Naive thymus-derived CD4-positive, alpha-beta T cell (primary cell): ENCODE measurements at regions not wholly inside any gene's neighbourhood (a gene's known extent, or its start where the extent isn't known, plus 50 kb on each side); places are given as distances from the start of the nearest gene placed in this dataset.

Source experiments
- ATAC-seq: fragments of 150-1000 bp; cut with Tn5 transposase; 2 replicates; pipeline ENCODE4 v1.10.0; 2021; ENCODE audit warnings: mild to moderate bottlenecking, moderate library complexity
- CTCF ChIA-PET: fragments of 350-600 bp; sonication (Branson Sonifier 250); formaldehyde crosslinking; loops from one replicate; lab custom pipeline; 2021; ENCODE audit warnings: antibody characterized with exemption; lab: Charles Lee
- POLR2A ChIA-PET: fragments of 350-600 bp; sonication (Branson Sonifier 250); formaldehyde crosslinking; loops from one replicate; lab custom pipeline; 2021; ENCODE audit warnings: antibody characterized with exemption, inconsistent platforms; lab: Charles Lee
- DNase-seq, 9 donors: peaks; one replicate each; pipeline versions ENCODE4 v3.0.0 to v3.0.0-alpha.2; 2020 to 2022; ENCODE audit warnings: mixed read lengths in 1 of 9
- H3K27ac ChIP-seq: one replicate; pipeline ENCODE4 v1.7.0; 2013; ENCODE audit warnings: mild to moderate bottlenecking, low read depth, low read length, moderate library complexity
- H3K27me3 ChIP-seq, 2 donors: one replicate each; pipeline ENCODE4 v1.7.0; 2013; ENCODE audit warnings: low read length in 2 of 2, mild to moderate bottlenecking in 2 of 2, moderate library complexity in 2 of 2; ENCODE audit not compliant: control insufficient read depth in 2 of 2, insufficient read depth in 2 of 2
- H3K36me3 ChIP-seq, 3 experiments: 1 replicate in 2 of 3; 2 replicates in 1 of 3; pipeline ENCODE4 v1.7.0; 2013; ENCODE audit warnings: low read length in 3 of 3, mild to moderate bottlenecking in 3 of 3, moderate library complexity in 1 of 3; ENCODE audit not compliant: insufficient read depth in 3 of 3, control insufficient read depth in 2 of 3
- H3K4me1 ChIP-seq, 2 donors: one replicate each; pipeline ENCODE4 v1.7.0; 2013; ENCODE audit warnings: low read length in 2 of 2, mild to moderate bottlenecking in 2 of 2, moderate library complexity in 1 of 2; ENCODE audit not compliant: control insufficient read depth in 2 of 2, insufficient read depth in 2 of 2
- H3K4me3 ChIP-seq: 2 replicates; pipeline ENCODE4 v1.7.0; 2013; ENCODE audit warnings: mild to moderate bottlenecking, low read length
- H3K9me3 ChIP-seq, 3 experiments: 1 replicate in 2 of 3; 2 replicates in 1 of 3; pipeline ENCODE4 v1.7.0; 2013; ENCODE audit warnings: low read length in 3 of 3; ENCODE audit not compliant: control insufficient read depth in 2 of 3
- H3K27ac Mint-ChIP-seq, 9 donors: one replicate each; pipeline ENCODE4 v1.8.0; 2020 to 2022; ENCODE audit warnings: mixed read lengths in 9 of 9, mild to moderate bottlenecking in 8 of 9, moderate library complexity in 5 of 9, inconsistent platforms in 2 of 9
- H3K27me3 Mint-ChIP-seq, 5 donors: one replicate each; pipeline ENCODE4 v1.8.0; 2021 to 2022; ENCODE audit warnings: mixed read lengths in 5 of 5, mild to moderate bottlenecking in 1 of 5
- H3K36me3 Mint-ChIP-seq, 5 donors: one replicate each; pipeline ENCODE4 v1.8.0; 2020 to 2022; ENCODE audit warnings: mixed read lengths in 5 of 5, mild to moderate bottlenecking in 3 of 5, inconsistent platforms in 1 of 5
- H3K4me1 Mint-ChIP-seq, 7 donors: one replicate each; pipeline ENCODE4 v1.8.0; 2020 to 2022; ENCODE audit warnings: mixed read lengths in 7 of 7, mild to moderate bottlenecking in 3 of 7, inconsistent platforms in 1 of 7
- H3K4me3 Mint-ChIP-seq, 10 donors: one replicate each; pipeline ENCODE4 v1.8.0; 2020 to 2022; ENCODE audit warnings: mild to moderate bottlenecking in 10 of 10, mixed read lengths in 10 of 10, moderate library complexity in 6 of 10, inconsistent platforms in 2 of 10
- H3K9me3 Mint-ChIP-seq, 11 donors: one replicate each; pipeline ENCODE4 v1.8.0; 2020 to 2022; ENCODE audit warnings: mixed read lengths in 11 of 11, mild to moderate bottlenecking in 4 of 11, inconsistent platforms in 1 of 11, moderate library complexity in 1 of 11
- intact Hi-C, 2 donors: fragments of 100-400 bp; cut with micrococcal nuclease; formaldehyde crosslinking; loops; one replicate each; pipeline ENCODE4 v1.15.1; 2023

- ATAC-seq: no peak
- Mint-ChIP-seq H3K4me3 (no peak overlapping the region), H3K36me3 (peaks cover 0 to 9% (median 0%) of the 10 kb centered on the region in 5 donors), H3K9me3 (peaks cover 5 to 34% (median 12%) of the 10 kb centered on the region in 11 donors), H3K27ac (no peak overlapping the region), H3K27me3 (peaks cover 0 to 5% (median 0%) of the 10 kb centered on the region in 5 donors), H3K4me1 (no peaks in the 10 kb centered on the region)
- Histone ChIP-seq H3K27ac (no peak overlapping the region), H3K4me1 (no peaks in the 10 kb centered on the region), H3K4me3 (no peak overlapping the region), H3K27me3 (no peaks in the 10 kb centered on the region), H3K36me3 (no peaks in the 10 kb centered on the region), H3K9me3 (peaks cover 0 to 7% (median 0%) of the 10 kb centered on the region in 3 experiments)
- DNase-seq: no peak
- ChIA-PET CTCF (no interaction called here), POLR2A (no interaction called here)
- intact Hi-C loops: no loop called here
Measured at GRCh38 chr6:167554854-167555253, 230.0 kb downstream of the TTLL2 start.

DNA sequence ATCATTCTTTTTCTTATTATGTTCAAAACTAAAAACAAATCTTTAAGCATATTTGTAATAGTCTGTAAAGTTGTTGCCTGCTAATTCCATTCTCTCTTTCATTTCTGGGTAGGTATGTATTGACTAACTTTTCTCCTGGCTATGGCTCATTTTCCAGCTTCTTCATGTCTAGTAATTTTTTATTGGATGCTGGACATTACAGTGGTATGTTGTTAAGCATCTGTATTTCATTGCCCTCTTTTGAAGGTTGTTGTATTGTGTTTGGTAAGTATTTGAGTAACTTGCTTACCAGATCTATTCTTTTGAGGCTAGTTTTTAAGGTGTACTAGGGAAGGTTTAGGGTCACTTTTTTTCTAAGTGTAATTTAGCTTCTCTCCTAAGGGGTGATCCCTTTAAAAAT, 230.9 kb downstream of the TTLL2 start:
- Mint-ChIP-seq H3K9me3 (peaks cover 5 to 34% (median 12%) of the 10 kb centered on the region in 11 donors), H3K27ac (no peak overlapping the region), H3K4me1 (no peaks in the 10 kb centered on the region), H3K36me3 (peaks cover 0 to 9% (median 0%) of the 10 kb centered on the region in 5 donors), H3K27me3 (peaks cover 0 to 14% (median 0%) of the 10 kb centered on the region in 5 donors), H3K4me3 (no peak overlapping the region)
- H3K9me3 ChIP-seq: peaks cover 0 to 7% (median 0%) of the 10 kb centered on the region in 3 experiments
- intact Hi-C loops: no loop called here
- no peak overlapping the region for H3K27ac ChIP-seq
- ATAC-seq: no peak
- no peaks in the 10 kb centered on the region for H3K4me1 ChIP-seq
- no peaks in the 10 kb centered on the region for H3K27me3 ChIP-seq
- H3K36me3 ChIP-seq: no peaks in the 10 kb centered on the region
- H3K4me3 ChIP-seq: no peak overlapping the region
- CTCF ChIA-PET: no interaction called here
- POLR2A ChIA-PET: no interaction called here
- no peak for DNase-seq

- Mint-ChIP-seq H3K27me3 (peaks cover 0 to 14% (median 0%) of the 10 kb centered on the region in 5 donors), H3K27ac (no peak overlapping the region), H3K4me3 (no peak overlapping the region), H3K9me3 (peaks cover 7 to 34% (median 12%) of the 10 kb centered on the region in 11 donors), H3K36me3 (peaks cover 0 to 9% (median 0%) of the 10 kb centered on the region in 5 donors), H3K4me1 (no peaks in the 10 kb centered on the region)
- DNase-seq (no peak), ATAC-seq (no peak)
- Histone ChIP-seq H3K27me3 (no peaks in the 10 kb centered on the region), H3K9me3 (peaks cover 0 to 7% (median 0%) of the 10 kb centered on the region in 3 experiments), H3K4me3 (no peak overlapping the region), H3K36me3 (no peaks in the 10 kb centered on the region), H3K4me1 (no peaks in the 10 kb centered on the region), H3K27ac (no peak overlapping the region)
- CTCF ChIA-PET: no interaction called here
- intact Hi-C loops: no loop called here
- POLR2A ChIA-PET: no interaction called here
Measured at GRCh38 chr6:167557675-167558074, 232.8 kb downstream of the TTLL2 start.

DNA sequence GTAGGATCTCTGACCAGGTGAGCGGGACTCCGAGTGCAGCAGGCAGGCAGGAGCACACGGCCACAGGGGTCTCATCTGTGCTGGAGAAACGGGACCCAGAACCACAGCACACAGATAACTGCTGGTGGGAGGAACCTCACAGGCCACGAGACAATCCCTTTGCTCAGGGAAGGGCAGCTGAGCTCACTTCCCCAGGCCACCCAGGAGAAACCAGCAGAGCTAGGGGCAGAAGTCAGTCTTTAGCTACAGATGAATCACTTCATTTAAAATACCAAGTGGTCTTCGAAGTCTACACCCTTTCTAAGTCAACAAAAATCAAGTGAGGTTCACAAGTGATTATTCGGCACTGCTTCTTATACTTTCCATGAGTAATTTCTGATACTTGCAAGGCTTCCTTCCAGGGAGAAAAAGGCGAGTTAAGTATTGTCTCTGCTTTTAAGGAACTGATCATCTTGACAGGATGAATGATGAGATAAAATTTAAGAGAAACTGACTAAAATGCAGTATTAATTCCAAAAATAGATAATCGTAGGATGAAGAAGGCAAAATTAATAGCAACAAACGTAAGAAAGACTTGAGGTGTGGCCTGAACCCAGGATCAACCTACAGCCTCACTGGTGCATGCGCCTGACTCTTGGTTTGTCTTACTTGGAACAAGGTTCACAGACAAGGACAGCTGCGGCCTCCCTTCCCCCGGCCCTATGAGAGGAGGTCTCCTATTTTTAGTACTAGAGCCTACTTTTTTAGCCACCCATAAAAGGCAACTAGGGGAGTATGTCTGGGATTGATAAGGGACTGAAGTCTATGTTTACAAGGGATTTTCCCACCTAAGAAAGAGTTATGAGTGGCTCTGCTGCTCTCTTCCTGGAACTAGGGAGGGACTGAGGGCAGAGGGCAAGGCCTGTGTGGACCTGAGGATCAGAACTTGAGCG, 233.6 kb downstream of the TTLL2 start:
- intact Hi-C loops: no loop called here
- H3K9me3 Mint-ChIP-seq: peaks cover 7 to 34% (median 12%) of the 10 kb centered on the region in 11 donors
- no peaks in the 10 kb centered on the region for H3K4me1 Mint-ChIP-seq
- ATAC-seq: no peak
- no peak overlapping the region for H3K27ac Mint-ChIP-seq
- Histone ChIP-seq H3K36me3 (no peaks in the 10 kb centered on the region), H3K4me3 (no peak overlapping the region), H3K4me1 (no peaks in the 10 kb centered on the region), H3K27me3 (no peaks in the 10 kb centered on the region), H3K27ac (no peak overlapping the region), H3K9me3 (peaks cover 0 to 7% (median 0%) of the 10 kb centered on the region in 3 experiments)
- H3K4me3 Mint-ChIP-seq: no peak overlapping the region
- ChIA-PET CTCF (no interaction called here), POLR2A (no interaction called here)
- DNase-seq: no peak
- peaks cover 0 to 9% (median 0%) of the 10 kb centered on the region in 5 donors for H3K36me3 Mint-ChIP-seq
- H3K27me3 Mint-ChIP-seq: peaks cover 0 to 14% (median 0%) of the 10 kb centered on the region in 5 donors

DNA sequence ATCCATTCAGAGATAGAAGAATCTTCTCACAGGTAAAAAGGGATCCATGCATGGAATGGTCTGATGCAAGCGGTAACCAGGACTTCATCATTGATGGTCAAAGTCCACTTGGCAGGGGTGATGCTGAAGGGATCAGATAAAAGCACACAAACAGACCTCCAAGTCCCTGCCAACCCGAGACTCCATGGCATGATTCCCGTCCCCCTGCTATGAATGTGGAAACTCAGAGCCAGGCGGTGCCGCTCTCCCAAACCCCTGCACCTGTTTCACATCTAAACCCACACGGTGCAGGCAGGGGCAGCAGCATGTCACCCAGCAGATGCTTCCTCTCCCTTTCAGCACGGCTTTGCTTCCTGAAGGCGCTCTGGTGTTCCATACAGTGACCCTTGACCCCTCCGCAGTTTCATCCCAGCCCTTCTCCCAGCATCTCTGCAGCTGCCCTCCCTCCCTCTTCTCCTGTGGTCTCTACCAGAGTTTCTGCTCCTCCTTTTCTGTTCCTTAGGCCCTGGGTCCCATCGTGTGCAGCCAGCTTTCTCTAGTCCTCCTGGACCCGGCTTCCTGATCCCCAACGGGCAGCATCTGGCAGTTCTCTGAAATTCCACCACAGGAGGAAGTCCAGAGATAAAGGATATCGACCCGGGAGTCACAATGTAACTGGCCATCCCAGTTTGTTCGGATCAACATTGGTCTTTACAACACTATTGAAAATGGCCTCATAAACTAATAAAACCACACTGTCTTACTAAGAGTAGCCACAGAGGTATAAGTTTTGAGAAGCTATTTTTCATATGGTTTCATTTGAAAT, 235.0 kb downstream of the TTLL2 start:
- H3K9me3 ChIP-seq: peaks cover 0 to 4% (median 0%) of the 10 kb centered on the region in 3 experiments
- DNase-seq: no peak
- intact Hi-C loops: no loop called here
- ATAC-seq: no peak
- H3K27ac Mint-ChIP-seq: no peak overlapping the region
- no peaks in the 10 kb centered on the region for H3K4me1 Mint-ChIP-seq
- POLR2A ChIA-PET: no interaction called here
- H3K9me3 Mint-ChIP-seq: peaks cover 6 to 28% (median 12%) of the 10 kb centered on the region in 11 donors
- no peak overlapping the region for H3K4me3 ChIP-seq
- no peaks in the 10 kb centered on the region for H3K27me3 ChIP-seq
- peaks cover 0 to 9% (median 0%) of the 10 kb centered on the region in 5 donors for H3K36me3 Mint-ChIP-seq
- H3K4me3 Mint-ChIP-seq: no peak overlapping the region
- CTCF ChIA-PET: no interaction called here
- no peaks in the 10 kb centered on the region for H3K4me1 ChIP-seq
- H3K36me3 ChIP-seq: no peaks in the 10 kb centered on the region
- H3K27ac ChIP-seq: no peak overlapping the region
- H3K27me3 Mint-ChIP-seq: peaks cover 0 to 26% (median 5%) of the 10 kb centered on the region in 5 donors

DNA sequence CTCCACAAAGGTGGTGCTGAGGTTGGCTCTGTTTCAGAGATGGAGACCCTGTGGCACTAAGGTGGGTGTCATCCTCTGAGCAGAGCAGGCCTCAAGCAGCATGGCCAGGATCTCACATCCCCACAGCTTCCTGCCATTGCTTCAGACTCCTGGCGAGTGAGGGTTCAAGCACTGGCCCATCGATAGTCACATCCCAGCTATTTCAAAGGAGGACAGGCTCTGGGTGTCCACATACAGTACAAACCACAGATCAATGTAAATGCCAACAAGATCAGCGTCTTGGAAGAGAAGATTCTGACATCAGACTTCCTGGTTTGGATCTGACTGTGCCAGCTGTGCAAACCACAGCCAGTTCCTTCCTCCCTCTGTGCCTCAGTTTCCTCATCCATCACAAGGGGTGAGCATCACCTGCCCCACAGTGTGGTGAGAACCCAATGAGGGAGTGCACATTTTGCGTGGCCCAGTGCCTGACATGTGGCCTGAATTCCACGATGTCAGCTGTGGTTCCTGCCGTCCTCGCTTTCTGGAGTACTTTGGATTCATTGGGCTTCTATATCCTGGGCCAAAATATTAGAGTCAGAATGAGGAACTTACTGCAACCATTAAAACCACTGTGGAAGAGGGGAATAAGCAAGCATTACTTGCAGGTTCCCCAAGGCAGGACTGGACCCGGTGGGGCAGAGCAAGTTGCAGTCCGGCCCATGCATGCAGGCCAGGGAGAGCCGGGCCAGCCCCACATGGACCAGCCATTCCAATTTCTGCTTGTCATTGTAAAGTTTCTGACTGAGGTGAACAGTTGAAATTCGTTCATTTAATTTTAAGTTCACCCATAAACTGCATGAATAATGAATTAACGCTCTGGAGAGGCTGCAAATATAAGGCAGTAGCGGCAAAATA, 236.0 kb downstream of the TTLL2 start:
- H3K4me3 ChIP-seq: no peak overlapping the region
- H3K4me1 ChIP-seq: no peaks in the 10 kb centered on the region
- ChIA-PET CTCF (no interaction called here), POLR2A (no interaction called here)
- intact Hi-C loops: no loop called here
- no peaks in the 10 kb centered on the region for H3K27me3 ChIP-seq
- H3K9me3 ChIP-seq: no peaks in the 10 kb centered on the region
- H3K9me3 Mint-ChIP-seq: peaks cover 5 to 18% (median 11%) of the 10 kb centered on the region in 11 donors
- no peak for DNase-seq
- H3K27me3 Mint-ChIP-seq: peaks cover 0 to 28% (median 7%) of the 10 kb centered on the region in 5 donors
- H3K27ac ChIP-seq: no peak overlapping the region
- H3K27ac Mint-ChIP-seq: no peak overlapping the region
- peak; percentile 10 for ATAC-seq
- H3K36me3 ChIP-seq: no peaks in the 10 kb centered on the region
- H3K36me3 Mint-ChIP-seq: peaks cover 0 to 7% (median 0%) of the 10 kb centered on the region in 5 donors
- no peak overlapping the region for H3K4me3 Mint-ChIP-seq
- H3K4me1 Mint-ChIP-seq: no peaks in the 10 kb centered on the region
